GM12892 (cell line): ENCODE measurements at regions not wholly inside any gene's neighbourhood (a gene's known extent, or its start where the extent isn't known, plus 50 kb on each side); places are given as distances from the start of the nearest gene placed in this dataset.

Source experiments
- POLR2A ChIP-seq: IDR thresholded peaks from 2 replicates; pipeline ENCODE4 v1.6.1; 2011; ENCODE audit warnings: low read depth, low read length, control low read depth
- POLR2AphosphoS5 ChIP-seq: IDR thresholded peaks from 2 replicates; pipeline ENCODE4 v1.6.1; 2011; ENCODE audit warnings: low read depth, low read length, control low read depth
- TAF1 ChIP-seq: IDR thresholded peaks from 2 replicates; pipeline ENCODE4 v1.6.1; 2011; ENCODE audit warnings: low read depth, mild to moderate bottlenecking, control low read depth, low read length, borderline replicate concordance

DNA sequence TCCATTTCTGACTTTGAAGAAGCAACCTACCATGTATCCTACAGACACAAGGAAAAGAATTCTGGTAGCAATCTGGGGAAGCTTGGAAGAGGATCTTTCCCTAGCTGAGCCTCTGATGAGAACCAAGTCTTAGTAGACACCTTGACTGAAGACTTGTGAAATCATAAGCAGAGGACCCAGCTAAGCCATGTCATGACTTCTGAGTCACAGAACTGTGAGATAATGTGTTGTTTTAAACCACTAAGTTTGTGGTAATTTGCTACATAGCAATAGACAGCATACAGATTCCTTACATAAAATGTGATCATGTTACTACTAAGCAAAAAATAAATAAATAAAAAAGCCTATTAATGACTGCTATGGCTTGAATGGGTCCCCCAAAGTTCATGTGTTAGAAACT lies 71.3 kb upstream of the ANKRD50 start:
- TF ChIP-seq POLR2A: no peak
- no peak for TF ChIP-seq POLR2AphosphoS5
- no peak for TF ChIP-seq TAF1
